WTC11 (cell line): ENCODE measurements at regions not wholly inside any gene's neighbourhood (a gene's known extent, or its start where the extent isn't known, plus 50 kb on each side); places are given as distances from the start of the nearest gene placed in this dataset.

Experiments
- ATAC-seq: fragments of 200-7000 bp; cut with Tn5 transposase; 2 replicates; pipeline ENCODE4 v1.10.0; 2021; ENCODE audit warnings: mild to moderate bottlenecking, moderate library complexity
- CTCF ChIA-PET: fragments of 300-600 bp; sonication (Branson Sonifier 250); formaldehyde crosslinking; loops from one replicate; lab custom pipeline; 2021; ENCODE audit warnings: antibody characterized with exemption; lab: Charles Lee
- POLR2A ChIA-PET: fragments of 350-600 bp; sonication (Branson Sonifier 250); formaldehyde crosslinking; loops from one replicate; lab custom pipeline; 2021; ENCODE audit warnings: antibody characterized with exemption; lab: Charles Lee
- DNase-seq: peaks from one replicate; pipeline ENCODE4 v3.0.0; 2021; ENCODE audit warnings: low spot score
- H3K27ac Mint-ChIP-seq: 2 replicates; pipeline ENCODE4 v1.8.0; 2021; ENCODE audit warnings: mixed read lengths
- H3K27me3 Mint-ChIP-seq: 2 replicates; pipeline ENCODE4 v1.8.0; 2021; ENCODE audit warnings: low read depth, mild to moderate bottlenecking, moderate library complexity, mixed read lengths
- H3K36me3 Mint-ChIP-seq: 2 replicates; pipeline ENCODE4 v1.8.0; 2021; ENCODE audit warnings: mixed read lengths
- H3K4me1 Mint-ChIP-seq: 2 replicates; pipeline ENCODE4 v1.8.0; 2022; ENCODE audit warnings: mixed read lengths
- H3K4me3 Mint-ChIP-seq: 2 replicates; pipeline ENCODE4 v1.8.0; 2021; ENCODE audit warnings: mild to moderate bottlenecking, moderate library complexity, mixed read lengths
- H3K9me3 Mint-ChIP-seq: 2 replicates; pipeline ENCODE4 v1.8.0; 2021; ENCODE audit warnings: mixed read lengths
- ARID4B ChIP-seq: sonication (generic); formaldehyde crosslinking; IDR thresholded peaks from 2 replicates; pipeline ENCODE4 v1.8.0; 2023; ENCODE audit warnings: missing genetic modification reagents, mild to moderate bottlenecking, borderline replicate concordance
- EMX1 ChIP-seq: fragments of 250-450 bp; sonication (Bioruptor Pico); IDR thresholded peaks from 2 replicates; pipeline ENCODE4 v1.8.0; 2021; ENCODE audit warnings: mild to moderate bottlenecking
- GRHL2 ChIP-seq: fragments of 250-450 bp; sonication (Bioruptor Pico); IDR thresholded peaks from 2 replicates; pipeline ENCODE4 v1.8.0; 2022; ENCODE audit warnings: mild to moderate bottlenecking, moderate library complexity; ENCODE audit not compliant: insufficient replicate concordance, severe bottlenecking
- IRF1 ChIP-seq: sonication (generic); formaldehyde crosslinking; IDR thresholded peaks from 2 replicates; pipeline ENCODE4 v1.8.0; 2023; ENCODE audit warnings: missing genetic modification reagents
- MLX ChIP-seq: sonication (generic); formaldehyde crosslinking; IDR thresholded peaks from 2 replicates; pipeline ENCODE4 v1.8.1; 2023; ENCODE audit warnings: mild to moderate bottlenecking, missing genetic modification reagents, moderate library complexity
- PRRX2 ChIP-seq: fragments of 250-450 bp; sonication (Bioruptor Pico); IDR thresholded peaks from 2 replicates; pipeline ENCODE4 v1.8.0; 2021; ENCODE audit warnings: mild to moderate bottlenecking
- RORB ChIP-seq: fragments of 250-450 bp; sonication (Bioruptor Pico); IDR thresholded peaks from 2 replicates; pipeline ENCODE4 v1.9.0; 2021; ENCODE audit warnings: mild to moderate bottlenecking
- STAT6 ChIP-seq: sonication (generic); formaldehyde crosslinking; conservative IDR thresholded peaks from 2 replicates; pipeline ENCODE4 v1.8.1; 2023; ENCODE audit warnings: mild to moderate bottlenecking, low read depth, missing genetic modification reagents, moderate library complexity
- ZBTB21 ChIP-seq: sonication (generic); formaldehyde crosslinking; IDR thresholded peaks from 2 replicates; pipeline ENCODE4 v1.8.1; 2023; ENCODE audit warnings: mild to moderate bottlenecking, missing genetic modification reagents, borderline replicate concordance
- ZMAT4 ChIP-seq: fragments of 250-450 bp; sonication (Bioruptor Pico); IDR thresholded peaks from 2 replicates; pipeline ENCODE4 v1.9.0; 2021; ENCODE audit warnings: mild to moderate bottlenecking
- ZNF219 ChIP-seq: sonication (generic); formaldehyde crosslinking; IDR thresholded peaks from 2 replicates; pipeline ENCODE4 v1.8.0; 2023; ENCODE audit warnings: missing genetic modification reagents, mild to moderate bottlenecking, borderline replicate concordance
- ZNF317 ChIP-seq: sonication (generic); formaldehyde crosslinking; IDR thresholded peaks from 2 replicates; pipeline ENCODE4 v1.8.1; 2023; ENCODE audit warnings: low read depth, mild to moderate bottlenecking, moderate library complexity, missing genetic modification reagents, borderline replicate concordance
- ZNF512 ChIP-seq: sonication (generic); formaldehyde crosslinking; IDR thresholded peaks from 2 replicates; pipeline ENCODE4 v1.8.1; 2022; ENCODE audit warnings: missing genetic modification reagents, borderline replicate concordance
- ZNF532 ChIP-seq: fragments of 250-450 bp; sonication (Bioruptor Pico); IDR thresholded peaks from 2 replicates; pipeline ENCODE4 v1.9.0; 2021; ENCODE audit warnings: mild to moderate bottlenecking, borderline replicate concordance
- TF ChIP-seq, protein P1 (sequence below): sonication (generic); formaldehyde crosslinking; IDR thresholded peaks from 2 replicates; pipeline ENCODE4 v1.8.1; 2023; ENCODE audit warnings: mild to moderate bottlenecking, missing genetic modification reagents
- TF ChIP-seq, protein P2 (sequence below): fragments of 250-450 bp; sonication (Bioruptor Pico); IDR thresholded peaks from 2 replicates; pipeline ENCODE4 v1.9.0; 2021; ENCODE audit warnings: moderate library complexity, mild to moderate bottlenecking, inconsistent platforms, borderline replicate concordance

DNA sequence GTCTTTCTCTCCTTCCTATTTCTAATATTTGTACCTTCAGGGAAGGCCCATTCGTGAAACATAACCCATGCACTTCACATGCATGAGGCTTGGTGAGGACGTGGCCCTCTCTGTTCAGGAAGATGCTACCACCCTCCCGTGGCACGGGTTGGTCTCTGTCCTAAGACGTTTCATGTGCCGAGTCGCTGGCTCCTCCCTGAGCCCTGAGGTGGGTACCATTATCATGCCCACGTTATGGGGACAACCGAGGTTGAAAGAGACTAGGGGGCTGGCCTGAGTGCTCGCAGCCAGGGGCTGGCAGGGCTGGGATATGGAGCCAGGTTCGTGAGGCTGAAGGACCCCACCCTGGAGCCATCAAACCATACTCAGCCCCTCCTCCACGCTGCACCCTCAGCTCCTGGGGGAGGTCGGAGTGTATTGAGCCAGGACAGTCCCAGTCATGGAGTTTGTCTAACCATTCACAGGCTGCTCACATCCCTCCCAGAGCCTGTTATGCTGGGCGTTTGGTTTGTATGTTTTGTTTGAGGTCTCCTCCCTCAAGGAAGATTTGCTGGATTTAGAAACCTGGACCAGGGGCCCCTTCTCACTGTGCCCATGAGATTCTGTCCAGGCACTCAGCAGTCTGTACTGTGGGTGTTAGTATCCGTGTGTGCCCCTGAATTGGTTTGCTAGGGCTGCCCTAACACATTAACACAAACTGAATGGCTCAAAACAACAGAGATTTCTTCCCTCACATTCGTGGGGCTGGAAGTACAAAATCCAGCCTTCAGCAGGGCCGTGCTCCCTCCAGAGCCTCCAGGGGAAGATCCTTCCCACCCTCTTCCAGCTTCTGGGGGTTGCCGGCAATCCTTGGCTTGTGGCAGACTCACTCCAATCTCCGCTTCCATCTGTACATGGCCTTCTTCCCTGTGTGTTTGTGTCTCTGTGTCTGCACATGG lies 88.3 kb downstream of the ANKRD60 start (continued):
- TF ChIP-seq ARID4B (CRISPR knock-in tag): no peak
- no peak for TF ChIP-seq ZNF532 (CRISPR knock-in tag)
- TF ChIP-seq ZBTB21: no peak
- TF ChIP-seq, protein P1, sequence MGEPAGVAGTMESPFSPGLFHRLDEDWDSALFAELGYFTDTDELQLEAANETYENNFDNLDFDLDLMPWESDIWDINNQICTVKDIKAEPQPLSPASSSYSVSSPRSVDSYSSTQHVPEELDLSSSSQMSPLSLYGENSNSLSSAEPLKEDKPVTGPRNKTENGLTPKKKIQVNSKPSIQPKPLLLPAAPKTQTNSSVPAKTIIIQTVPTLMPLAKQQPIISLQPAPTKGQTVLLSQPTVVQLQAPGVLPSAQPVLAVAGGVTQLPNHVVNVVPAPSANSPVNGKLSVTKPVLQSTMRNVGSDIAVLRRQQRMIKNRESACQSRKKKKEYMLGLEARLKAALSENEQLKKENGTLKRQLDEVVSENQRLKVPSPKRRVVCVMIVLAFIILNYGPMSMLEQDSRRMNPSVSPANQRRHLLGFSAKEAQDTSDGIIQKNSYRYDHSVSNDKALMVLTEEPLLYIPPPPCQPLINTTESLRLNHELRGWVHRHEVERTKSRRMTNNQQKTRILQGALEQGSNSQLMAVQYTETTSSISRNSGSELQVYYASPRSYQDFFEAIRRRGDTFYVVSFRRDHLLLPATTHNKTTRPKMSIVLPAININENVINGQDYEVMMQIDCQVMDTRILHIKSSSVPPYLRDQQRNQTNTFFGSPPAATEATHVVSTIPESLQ (CRISPR knock-in tag): no peak
- TF ChIP-seq ZMAT4 (CRISPR knock-in tag): no peak
- no peak for TF ChIP-seq GRHL2
- TF ChIP-seq ZNF317: no peak
- no peak for TF ChIP-seq RORB (CRISPR knock-in tag)

DNA sequence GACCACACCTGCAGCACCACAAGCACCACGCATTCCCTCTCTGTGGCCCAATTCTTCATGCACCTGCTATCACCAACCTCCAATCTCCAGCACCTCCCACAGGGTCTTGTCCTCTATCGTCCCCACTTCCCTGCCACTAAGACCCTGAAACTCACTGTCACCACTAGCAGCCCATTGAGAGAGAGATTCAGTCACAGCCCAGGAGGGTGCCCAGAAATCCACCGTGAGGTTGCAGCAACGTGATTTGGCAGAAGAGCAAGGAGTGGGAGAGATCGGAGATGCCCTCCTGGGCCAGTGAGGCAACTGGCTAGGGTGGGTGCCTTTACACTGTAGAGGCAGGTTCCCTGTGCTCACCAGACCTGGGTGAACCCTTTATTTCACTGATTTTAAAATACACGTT lies 90.1 kb downstream of the ANKRD60 start:
- H3K36me3 Mint-ChIP-seq: no peaks in the 10 kb centered on the region
- no peak overlapping the region for H3K4me3 Mint-ChIP-seq
- peaks cover 4% of the 10 kb centered on the region for H3K27me3 Mint-ChIP-seq
- peaks cover 6% of the 10 kb centered on the region for H3K9me3 Mint-ChIP-seq
- DNase-seq (no peak), ATAC-seq (no peak)
- peaks cover 16% of the 10 kb centered on the region for H3K4me1 Mint-ChIP-seq
- ChIA-PET CTCF (no interaction called here), POLR2A (no interaction called here)
- no peak overlapping the region for H3K27ac Mint-ChIP-seq
- TF ChIP-seq PRRX2 (CRISPR knock-in tag) (no peak), MLX (CRISPR knock-in tag) (no peak), IRF1 (CRISPR knock-in tag) (no peak), ZNF219 (no peak), EMX1 (CRISPR knock-in tag) (no peak), STAT6 (CRISPR knock-in tag) (no peak), ZNF512 (CRISPR knock-in tag) (no peak)
- TF ChIP-seq, protein P2, sequence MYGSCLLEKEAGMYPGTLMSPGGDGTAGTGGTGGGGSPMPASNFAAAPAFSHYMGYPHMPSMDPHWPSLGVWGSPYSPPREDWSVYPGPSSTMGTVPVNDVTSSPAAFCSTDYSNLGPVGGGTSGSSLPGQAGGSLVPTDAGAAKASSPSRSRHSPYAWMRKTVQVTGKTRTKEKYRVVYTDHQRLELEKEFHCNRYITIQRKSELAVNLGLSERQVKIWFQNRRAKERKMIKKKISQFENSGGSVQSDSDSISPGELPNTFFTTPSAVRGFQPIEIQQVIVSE: no peak
